ENCODE measurements at regions not wholly inside any gene's neighbourhood (a gene's known extent, or its start where the extent isn't known, plus 50 kb on each side); places are given as distances from the start of the nearest gene placed in this dataset.

- H3K9ac ChIP-seq (ENCODE audit: low read depth, low read length, poor library complexity, severe bottlenecking) = no peak overlapping the region
- H3K4me1 ChIP-seq (ENCODE audit: insufficient read depth, low read length, poor library complexity, severe bottlenecking) = no peaks in the 10 kb centered on the region
- no peaks in the 10 kb centered on the region for H3K36me3 ChIP-seq (ENCODE audit: insufficient read depth, low read length)
- H3F3A ChIP-seq (ENCODE audit: low read depth) = no peaks in the 10 kb centered on the region
- H4K20me1 ChIP-seq (ENCODE audit: insufficient read depth, low read length, poor library complexity, severe bottlenecking) = no peaks in the 10 kb centered on the region
- no peaks in the 10 kb centered on the region for H3K9me2 ChIP-seq (replicated peaks; ENCODE audit: low read depth, low read length)
- H3K4me3 ChIP-seq (ENCODE audit: low read length, poor library complexity, severe bottlenecking) = no peak overlapping the region
- TF ChIP-seq, protein P1, sequence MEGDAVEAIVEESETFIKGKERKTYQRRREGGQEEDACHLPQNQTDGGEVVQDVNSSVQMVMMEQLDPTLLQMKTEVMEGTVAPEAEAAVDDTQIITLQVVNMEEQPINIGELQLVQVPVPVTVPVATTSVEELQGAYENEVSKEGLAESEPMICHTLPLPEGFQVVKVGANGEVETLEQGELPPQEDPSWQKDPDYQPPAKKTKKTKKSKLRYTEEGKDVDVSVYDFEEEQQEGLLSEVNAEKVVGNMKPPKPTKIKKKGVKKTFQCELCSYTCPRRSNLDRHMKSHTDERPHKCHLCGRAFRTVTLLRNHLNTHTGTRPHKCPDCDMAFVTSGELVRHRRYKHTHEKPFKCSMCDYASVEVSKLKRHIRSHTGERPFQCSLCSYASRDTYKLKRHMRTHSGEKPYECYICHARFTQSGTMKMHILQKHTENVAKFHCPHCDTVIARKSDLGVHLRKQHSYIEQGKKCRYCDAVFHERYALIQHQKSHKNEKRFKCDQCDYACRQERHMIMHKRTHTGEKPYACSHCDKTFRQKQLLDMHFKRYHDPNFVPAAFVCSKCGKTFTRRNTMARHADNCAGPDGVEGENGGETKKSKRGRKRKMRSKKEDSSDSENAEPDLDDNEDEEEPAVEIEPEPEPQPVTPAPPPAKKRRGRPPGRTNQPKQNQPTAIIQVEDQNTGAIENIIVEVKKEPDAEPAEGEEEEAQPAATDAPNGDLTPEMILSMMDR (conservative IDR thresholded peaks at IDR 0.05; ENCODE audit: low read length) = no peak
- no peak for TF ChIP-seq EZH2phosphoT487 (IDR thresholded peaks at IDR 0.05; ENCODE audit: borderline replicate concordance)
- H3K79me2 ChIP-seq (ENCODE audit: insufficient read depth, low read length) = no peaks in the 10 kb centered on the region
- no peak overlapping the region for H3K4me2 ChIP-seq (ENCODE audit: low read depth, low read length, poor library complexity, severe bottlenecking)
- H3K9me3 ChIP-seq (ENCODE audit: insufficient read depth, low read depth, low read length) = no peaks in the 10 kb centered on the region
- no peaks in the 10 kb centered on the region for H3K27me3 ChIP-seq (ENCODE audit: insufficient read depth, low read length, poor library complexity, severe bottlenecking)
- H2AFZ ChIP-seq (ENCODE audit: low read length) = no peak overlapping the region
Observed at GRCh38 chr9:111744363-111744762, 50.4 kb downstream of the SHOC1 start.

- H3K36me3 ChIP-seq (ENCODE audit: insufficient read depth, low read length) = no peaks in the 10 kb centered on the region
- no peaks in the 10 kb centered on the region for H3K27me3 ChIP-seq (ENCODE audit: insufficient read depth, low read length, poor library complexity, severe bottlenecking)
- H2AFZ ChIP-seq (ENCODE audit: low read length) = no peak overlapping the region
- no peaks in the 10 kb centered on the region for H3K4me1 ChIP-seq (ENCODE audit: insufficient read depth, low read length, poor library complexity, severe bottlenecking)
- no peaks in the 10 kb centered on the region for H4K20me1 ChIP-seq (ENCODE audit: insufficient read depth, low read length, poor library complexity, severe bottlenecking)
- H3K79me2 ChIP-seq (ENCODE audit: insufficient read depth, low read length) = no peaks in the 10 kb centered on the region
- no peaks in the 10 kb centered on the region for H3K9me3 ChIP-seq (ENCODE audit: insufficient read depth, low read depth, low read length)
- no peak overlapping the region for H3K9ac ChIP-seq (ENCODE audit: low read depth, low read length, poor library complexity, severe bottlenecking)
- no peaks in the 10 kb centered on the region for H3F3A ChIP-seq (ENCODE audit: low read depth)
- no peaks in the 10 kb centered on the region for H3K9me2 ChIP-seq (replicated peaks; ENCODE audit: low read depth, low read length)
- H3K4me2 ChIP-seq (ENCODE audit: low read depth, low read length, poor library complexity, severe bottlenecking) = no peak overlapping the region
- no peak overlapping the region for H3K4me3 ChIP-seq (ENCODE audit: low read length, poor library complexity, severe bottlenecking)
- TF ChIP-seq, protein P1 (conservative IDR thresholded peaks at IDR 0.05; ENCODE audit: low read length) = no peak
- no peak for TF ChIP-seq EZH2phosphoT487 (IDR thresholded peaks at IDR 0.05; ENCODE audit: borderline replicate concordance)
Observed at GRCh38 chr9:111743275-111743674, 51.5 kb downstream of the SHOC1 start.

GRCh38 chr9:111740739-111741138 is 54.0 kb downstream of the SHOC1 start:
- Histone ChIP-seq H2AFZ (ENCODE audit: low read length) (no peak overlapping the region), H3K27me3 (ENCODE audit: insufficient read depth, low read length, poor library complexity, severe bottlenecking) (no peaks in the 10 kb centered on the region), H3K4me3 (ENCODE audit: low read length, poor library complexity, severe bottlenecking) (no peak overlapping the region), H3K4me1 (ENCODE audit: insufficient read depth, low read length, poor library complexity, severe bottlenecking) (no peaks in the 10 kb centered on the region), H3K36me3 (ENCODE audit: insufficient read depth, low read length) (no peaks in the 10 kb centered on the region), H3K79me2 (ENCODE audit: insufficient read depth, low read length) (no peaks in the 10 kb centered on the region), H3K9me2 (replicated peaks; ENCODE audit: low read depth, low read length) (no peaks in the 10 kb centered on the region), H4K20me1 (ENCODE audit: insufficient read depth, low read length, poor library complexity, severe bottlenecking) (no peaks in the 10 kb centered on the region), H3F3A (ENCODE audit: low read depth) (no peaks in the 10 kb centered on the region), H3K4me2 (ENCODE audit: low read depth, low read length, poor library complexity, severe bottlenecking) (no peak overlapping the region), H3K9me3 (ENCODE audit: insufficient read depth, low read depth, low read length) (no peaks in the 10 kb centered on the region; the same call in 1 of the 2 replicates), H3K9ac (ENCODE audit: low read depth, low read length, poor library complexity, severe bottlenecking) (no peak overlapping the region)
- TF ChIP-seq, protein P1 (conservative IDR thresholded peaks at IDR 0.05; ENCODE audit: low read length) = no peak
- TF ChIP-seq EZH2phosphoT487 (IDR thresholded peaks at IDR 0.05; ENCODE audit: borderline replicate concordance) = no peak

Data from Loucy (cell line).